SK-N-SH (cell line): ENCODE measurements at regions not wholly inside any gene's neighbourhood (a gene's known extent, or its start where the extent isn't known, plus 50 kb on each side); places are given as distances from the start of the nearest gene placed in this dataset.

Experiments used
- CTCF ChIA-PET: fragments of 300-600, 350-600 bp; formaldehyde crosslinking; extraction: SDS; loops from one replicate; lab custom pipeline; 2021; lab: Yijun Ruan, JAX
- POLR2A ChIA-PET: fragments of 350-600 bp; sonication (Branson Sonifier 250); formaldehyde crosslinking; extraction: SDS; loops from one replicate; lab custom pipeline; 2020; ENCODE audit warnings: antibody characterized with exemption, inconsistent platforms; lab: Yijun Ruan, JAX
- DNase-seq: peaks from one replicate; pipeline ENCODE4 v3.0.0; 2012
- H2AFZ ChIP-seq: fragments of 200-600 bp; sonication (generic); 2 replicates; pipeline ENCODE4 v1.8.1; 2016; ENCODE audit warnings: antibody characterized with exemption, mild to moderate bottlenecking, low read depth
- H3F3A ChIP-seq: fragments of 200-600 bp; sonication (generic); replicated peaks from 2 replicates; pipeline ENCODE3; 2016; ENCODE audit warnings: antibody characterized with exemption, mild to moderate bottlenecking; ENCODE audit not compliant: insufficient read depth
- H3K27ac ChIP-seq, 2 experiments: fragments of 200-500 bp in 1 of 2; fragments of 200-600 bp in 1 of 2; sonication (Bioruptor generic) in 1 of 2; sonication (generic), shearing (Covaris generic) in 1 of 2; 2 replicates each; pipeline versions ENCODE4 v1.5.1 to v1.6.1; 2014 to 2016; ENCODE audit warnings: low read depth in 2 of 2, inconsistent platforms in 1 of 2, low read length in 1 of 2, mild to moderate bottlenecking in 1 of 2, mixed read lengths in 1 of 2
- H3K27me3 ChIP-seq: fragments of 200-600 bp; sonication (generic), shearing (Covaris generic); 2 replicates; pipeline ENCODE4 v1.6.1; 2016; ENCODE audit warnings: mixed run types; ENCODE audit not compliant: insufficient read depth
- H3K36me3 ChIP-seq, 2 experiments: fragments of 200-500 bp in 1 of 2; fragments of 200-600 bp in 1 of 2; sonication (Bioruptor generic) in 1 of 2; sonication (generic) in 1 of 2; replicated peaks in 1 of 2; 2 replicates each; pipeline versions ENCODE3 to v1.5.1; 2014 to 2016; ENCODE audit warnings: low read length in 1 of 2, mild to moderate bottlenecking in 1 of 2; ENCODE audit not compliant: insufficient read depth in 2 of 2, control insufficient read depth in 1 of 2
- H3K4me1 ChIP-seq, 2 experiments: fragments of 200-500 bp in 1 of 2; fragments of 200-600 bp in 1 of 2; sonication (Bioruptor generic) in 1 of 2; sonication (generic), shearing (Covaris generic) in 1 of 2; 2 replicates each; pipeline versions ENCODE4 v1.5.1 to v1.6.1; 2014 to 2016; ENCODE audit warnings: low read depth in 1 of 2, low read length in 1 of 2, mixed run types in 1 of 2; ENCODE audit not compliant: insufficient read depth in 2 of 2, control insufficient read depth in 1 of 2
- H3K4me2 ChIP-seq: fragments of 200-600 bp; sonication (generic), shearing (Covaris generic); 2 replicates; pipeline ENCODE4 v1.6.1; 2017; ENCODE audit warnings: mixed run types
- H3K4me3 ChIP-seq, 2 experiments: fragments of 200-500 bp in 1 of 2; fragments of 200-600 bp in 1 of 2; sonication (Bioruptor generic) in 1 of 2; sonication (generic), shearing (Covaris generic) in 1 of 2; 2 replicates each; pipeline versions ENCODE4 v1.5.1 to v1.8.1; 2014 to 2016; ENCODE audit warnings: low read depth in 2 of 2, inconsistent platforms in 1 of 2, low read length in 1 of 2, mild to moderate bottlenecking in 1 of 2, mixed read lengths in 1 of 2, moderate library complexity in 1 of 2
- H3K79me2 ChIP-seq: fragments of 200-600 bp; sonication (generic); 2 replicates; pipeline ENCODE4 v1.8.1; 2017; ENCODE audit warnings: mild to moderate bottlenecking; ENCODE audit not compliant: insufficient read depth
- H3K9ac ChIP-seq: fragments of 200-600 bp; sonication (generic); 2 replicates; pipeline ENCODE4 v1.6.1; 2017; ENCODE audit warnings: mixed run types
- H3K9me2 ChIP-seq: fragments of 200-600 bp; sonication (generic); 2 replicates; pipeline ENCODE4 v1.6.1; 2017; ENCODE audit warnings: mixed run types
- H3K9me3 ChIP-seq: fragments of 200-600 bp; sonication (generic); 2 replicates; pipeline ENCODE4 v1.6.1; 2017; ENCODE audit warnings: mixed run types, mild to moderate bottlenecking, moderate library complexity
- H4K20me1 ChIP-seq: fragments of 200-600 bp; sonication (generic); 2 replicates; pipeline ENCODE4 v1.6.1; 2017; ENCODE audit warnings: mild to moderate bottlenecking, mixed run types; ENCODE audit not compliant: insufficient read depth
- ELF1 ChIP-seq: IDR thresholded peaks from 2 replicates; pipeline ENCODE4 v1.4.0; 2012
- EP300 ChIP-seq, 2 experiments: IDR thresholded peaks; 2 replicates each; pipeline versions ENCODE4 v1.4.0 to v1.6.1; 2012; ENCODE audit warnings: borderline replicate concordance in 1 of 2, low read depth in 1 of 2, low read length in 1 of 2
- EZH2phosphoT487 ChIP-seq: fragments of 200-600 bp; sonication (generic); IDR thresholded peaks from 2 replicates; pipeline ENCODE4 v1.6.1; 2017; ENCODE audit warnings: low read depth, mixed run types, mild to moderate bottlenecking, antibody characterized with exemption, moderate library complexity, borderline replicate concordance
- FOXJ3 ChIP-seq: sonication (generic); formaldehyde crosslinking; IDR thresholded peaks from 2 replicates; pipeline ENCODE4 v1.5.1; 2020; ENCODE audit warnings: mild to moderate bottlenecking, missing genetic modification reagents
- FOXM1 ChIP-seq: IDR thresholded peaks from 2 replicates; pipeline ENCODE4 v1.4.0; 2012; ENCODE audit warnings: low read depth, mild to moderate bottlenecking
- GABPA ChIP-seq: IDR thresholded peaks from 2 replicates; pipeline ENCODE4 v1.4.0; 2012; ENCODE audit warnings: low read depth, mild to moderate bottlenecking
- IRF3 ChIP-seq: fragments of 150-350 bp; IDR thresholded peaks from 2 replicates; pipeline ENCODE4 v1.6.1; 2016; ENCODE audit warnings: mild to moderate bottlenecking, low read depth, low read length
- JUND ChIP-seq: IDR thresholded peaks from 2 replicates; pipeline ENCODE4 v1.4.0; 2012
- NRF1 ChIP-seq: IDR thresholded peaks from 2 replicates; pipeline ENCODE4 v1.6.1; 2012; ENCODE audit warnings: low read depth, mild to moderate bottlenecking, low read length
- RAD21 ChIP-seq: IDR thresholded peaks from 2 replicates; pipeline ENCODE4 v1.6.1; 2012; ENCODE audit warnings: mild to moderate bottlenecking, low read length
- RCOR1 ChIP-seq: fragments of 150-350 bp; IDR thresholded peaks from 2 replicates; pipeline ENCODE4 v1.6.1; 2017; ENCODE audit warnings: antibody characterized with exemption, low read length
- REST ChIP-seq: IDR thresholded peaks from 2 replicates; pipeline ENCODE4 v1.6.1; 2012; ENCODE audit warnings: mild to moderate bottlenecking, low read depth, low read length, moderate library complexity
- SIN3A ChIP-seq: IDR thresholded peaks from 2 replicates; pipeline ENCODE4 v1.6.1; 2012; ENCODE audit warnings: low read depth, mild to moderate bottlenecking, low read length, moderate library complexity, borderline replicate concordance
- SMC3 ChIP-seq: IDR thresholded peaks from 2 replicates; pipeline ENCODE4 v1.6.1; 2012; ENCODE audit warnings: low read depth, low read length, improper control_type of control experiment
- TAF1 ChIP-seq: IDR thresholded peaks from 2 replicates; pipeline ENCODE4 v1.6.1; 2012; ENCODE audit warnings: low read depth, mild to moderate bottlenecking, low read length, moderate library complexity, borderline replicate concordance
- YY1 ChIP-seq: IDR thresholded peaks from 2 replicates; pipeline ENCODE4 v1.4.0; 2012; ENCODE audit warnings: low read depth, mild to moderate bottlenecking
- WGBS: methylation state at CpG from one replicate; pipeline ENCODE4 v1.1.6; 2017; ENCODE audit warnings: low lambda C conversion rate; 5-methylcytosine and 5-hydroxymethylcytosine counted together
- TF ChIP-seq, protein P1 (sequence below): IDR thresholded peaks from 2 replicates; pipeline ENCODE4; 2012
- TF ChIP-seq, protein P2 (sequence below): IDR thresholded peaks from 2 replicates; pipeline ENCODE4 v1.4.0; 2012; ENCODE audit warnings: low read depth, borderline replicate concordance
- TF ChIP-seq, protein P3 (sequence below): fragments of 150-350 bp; IDR thresholded peaks from 2 replicates; pipeline ENCODE4 v1.6.1; 2017; ENCODE audit warnings: antibody characterized with exemption, low read length, low read depth, borderline replicate concordance

- CTCF ChIA-PET: no interaction called here
- H3K9ac ChIP-seq: no peak overlapping the region
- no peak for DNase-seq
- H3K79me2 ChIP-seq: no peaks in the 10 kb centered on the region
- no peaks in the 10 kb centered on the region for H4K20me1 ChIP-seq
- no peaks in the 10 kb centered on the region for H3K27me3 ChIP-seq
- H3K36me3 ChIP-seq: no peaks in the 10 kb centered on the region
- H2AFZ ChIP-seq: no peak overlapping the region
- no peak overlapping the region for H3K4me3 ChIP-seq
- no peaks in the 10 kb centered on the region for H3K9me2 ChIP-seq
- H3F3A ChIP-seq: no peaks in the 10 kb centered on the region
- TF ChIP-seq IRF3: no peak
- TF ChIP-seq, protein P1, sequence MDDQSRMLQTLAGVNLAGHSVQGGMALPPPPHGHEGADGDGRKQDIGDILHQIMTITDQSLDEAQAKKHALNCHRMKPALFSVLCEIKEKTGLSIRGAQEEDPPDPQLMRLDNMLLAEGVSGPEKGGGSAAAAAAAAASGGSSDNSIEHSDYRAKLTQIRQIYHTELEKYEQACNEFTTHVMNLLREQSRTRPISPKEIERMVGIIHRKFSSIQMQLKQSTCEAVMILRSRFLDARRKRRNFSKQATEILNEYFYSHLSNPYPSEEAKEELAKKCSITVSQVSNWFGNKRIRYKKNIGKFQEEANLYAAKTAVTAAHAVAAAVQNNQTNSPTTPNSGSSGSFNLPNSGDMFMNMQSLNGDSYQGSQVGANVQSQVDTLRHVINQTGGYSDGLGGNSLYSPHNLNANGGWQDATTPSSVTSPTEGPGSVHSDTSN: no peak
- TF ChIP-seq ELF1: no peak
- no peak for TF ChIP-seq TAF1
- no peak for TF ChIP-seq JUND
- no peak for TF ChIP-seq FOXM1
- TF ChIP-seq NRF1: no peak
- no peak for TF ChIP-seq REST
- TF ChIP-seq, protein P2, sequence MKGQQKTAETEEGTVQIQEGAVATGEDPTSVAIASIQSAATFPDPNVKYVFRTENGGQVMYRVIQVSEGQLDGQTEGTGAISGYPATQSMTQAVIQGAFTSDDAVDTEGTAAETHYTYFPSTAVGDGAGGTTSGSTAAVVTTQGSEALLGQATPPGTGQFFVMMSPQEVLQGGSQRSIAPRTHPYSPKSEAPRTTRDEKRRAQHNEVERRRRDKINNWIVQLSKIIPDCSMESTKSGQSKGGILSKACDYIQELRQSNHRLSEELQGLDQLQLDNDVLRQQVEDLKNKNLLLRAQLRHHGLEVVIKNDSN: no peak
- no peak for TF ChIP-seq GABPA
- no peak for TF ChIP-seq FOXJ3 (CRISPR knock-in tag)
- no peak for TF ChIP-seq YY1
- TF ChIP-seq, protein P3, sequence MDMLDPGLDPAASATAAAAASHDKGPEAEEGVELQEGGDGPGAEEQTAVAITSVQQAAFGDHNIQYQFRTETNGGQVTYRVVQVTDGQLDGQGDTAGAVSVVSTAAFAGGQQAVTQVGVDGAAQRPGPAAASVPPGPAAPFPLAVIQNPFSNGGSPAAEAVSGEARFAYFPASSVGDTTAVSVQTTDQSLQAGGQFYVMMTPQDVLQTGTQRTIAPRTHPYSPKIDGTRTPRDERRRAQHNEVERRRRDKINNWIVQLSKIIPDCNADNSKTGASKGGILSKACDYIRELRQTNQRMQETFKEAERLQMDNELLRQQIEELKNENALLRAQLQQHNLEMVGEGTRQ: no peak
- TF ChIP-seq SMC3: no peak
- no peak for TF ChIP-seq SIN3A
- no peak for TF ChIP-seq EP300 (IDR thresholded peaks at IDR 0.05; ENCODE audit: borderline replicate concordance in 1 of 2, low read depth in 1 of 2, low read length in 1 of 2)
- no peak for TF ChIP-seq RAD21
- no peak for TF ChIP-seq EZH2phosphoT487
- TF ChIP-seq RCOR1: no peak
- H3K9me3 ChIP-seq: no peaks in the 10 kb centered on the region
- H3K27ac ChIP-seq: no peak overlapping the region
- 24% methylated on average over 3 of the region's 3 CpGs for WGBS
- no peak overlapping the region for H3K4me2 ChIP-seq
- POLR2A ChIA-PET: no interaction called here
- no peaks in the 10 kb centered on the region for H3K4me1 ChIP-seq
These were observed 691.7 kb upstream of the FANCL start for GRCh38 chr2:58932801-58933200.
